ENCODE measurements at regions not wholly inside any gene's neighbourhood (a gene's known extent, or its start where the extent isn't known, plus 50 kb on each side); places are given as distances from the start of the nearest gene placed in this dataset.
A peak's percentile ranks its signal among the peaks of the same experiment; 100 is the strongest.

GRCh38 chr5:17763301-17763700 is 129.0 kb downstream of the TAF11L14 start:
- peaks cover 5% of the 10 kb centered on the region for H3K36me3 Mint-ChIP-seq (ENCODE audit: unreplicated experiment)
- no peak overlapping the region for H3K27ac Mint-ChIP-seq (ENCODE audit: unreplicated experiment)
- H3K27me3 Mint-ChIP-seq (ENCODE audit: unreplicated experiment): no peaks in the 10 kb centered on the region
- no peak for TF ChIP-seq CTCF (IDR thresholded peaks at IDR 0.05; ENCODE audit: partially characterized antibody, unreplicated experiment)
- H3K4me3 Mint-ChIP-seq (ENCODE audit: unreplicated experiment): no peak overlapping the region
- peaks cover 2% of the 10 kb centered on the region for H3K9me3 Mint-ChIP-seq (ENCODE audit: unreplicated experiment)
- DNase-seq: no peak
- H3K4me1 Mint-ChIP-seq (ENCODE audit: low read depth, unreplicated experiment): peaks cover 12% of the 10 kb centered on the region

GRCh38 chr5:17766031-17766430 is 131.8 kb downstream of the TAF11L14 start:
- Mint-ChIP-seq H3K27me3 (ENCODE audit: unreplicated experiment) (peaks cover 2% of the 10 kb centered on the region), H3K27ac (ENCODE audit: unreplicated experiment) (no peak overlapping the region), H3K36me3 (ENCODE audit: unreplicated experiment) (peaks cover 5% of the 10 kb centered on the region), H3K4me3 (ENCODE audit: unreplicated experiment) (no peak overlapping the region), H3K9me3 (ENCODE audit: unreplicated experiment) (peaks cover 2% of the 10 kb centered on the region), H3K4me1 (ENCODE audit: low read depth, unreplicated experiment) (peaks cover 26% of the 10 kb centered on the region)
- DNase-seq: no peak
- no peak for TF ChIP-seq CTCF (IDR thresholded peaks at IDR 0.05; ENCODE audit: partially characterized antibody, unreplicated experiment)

GRCh38 chr5:17769277-17769676 is 135.0 kb downstream of the TAF11L14 start:
- DNase-seq: no peak
- Mint-ChIP-seq H3K4me1 (ENCODE audit: low read depth, unreplicated experiment) (peaks cover 29% of the 10 kb centered on the region), H3K36me3 (ENCODE audit: unreplicated experiment) (no peaks in the 10 kb centered on the region), H3K9me3 (ENCODE audit: unreplicated experiment) (peaks cover 14% of the 10 kb centered on the region), H3K27ac (ENCODE audit: unreplicated experiment) (no peak overlapping the region), H3K4me3 (ENCODE audit: unreplicated experiment) (no peak overlapping the region), H3K27me3 (ENCODE audit: unreplicated experiment) (peaks cover 7% of the 10 kb centered on the region)
- TF ChIP-seq CTCF (IDR thresholded peaks at IDR 0.05; ENCODE audit: partially characterized antibody, unreplicated experiment): peak; percentile 15

- Mint-ChIP-seq H3K4me1 (ENCODE audit: low read depth, unreplicated experiment) (peaks cover 29% of the 10 kb centered on the region), H3K27me3 (ENCODE audit: unreplicated experiment) (peaks cover 7% of the 10 kb centered on the region), H3K36me3 (ENCODE audit: unreplicated experiment) (no peaks in the 10 kb centered on the region), H3K4me3 (ENCODE audit: unreplicated experiment) (no peak overlapping the region), H3K27ac (ENCODE audit: unreplicated experiment) (peak overlapping the region; percentile 94), H3K9me3 (ENCODE audit: unreplicated experiment) (peaks cover 12% of the 10 kb centered on the region)
- no peak for TF ChIP-seq CTCF (IDR thresholded peaks at IDR 0.05; ENCODE audit: partially characterized antibody, unreplicated experiment)
- DNase-seq: no peak
Observed at GRCh38 chr5:17772232-17772631, 138.0 kb downstream of the TAF11L14 start.

- DNase-seq: no peak
- peaks cover 2% of the 10 kb centered on the region for H3K27me3 Mint-ChIP-seq (ENCODE audit: unreplicated experiment)
- H3K4me3 Mint-ChIP-seq (ENCODE audit: unreplicated experiment): no peak overlapping the region
- peaks cover 6% of the 10 kb centered on the region for H3K4me1 Mint-ChIP-seq (ENCODE audit: low read depth, unreplicated experiment)
- H3K36me3 Mint-ChIP-seq (ENCODE audit: unreplicated experiment): no peaks in the 10 kb centered on the region
- peak overlapping the region; percentile 37 for H3K27ac Mint-ChIP-seq (ENCODE audit: unreplicated experiment)
- H3K9me3 Mint-ChIP-seq (ENCODE audit: unreplicated experiment): peaks cover 2% of the 10 kb centered on the region
- no peak for TF ChIP-seq CTCF (IDR thresholded peaks at IDR 0.05; ENCODE audit: partially characterized antibody, unreplicated experiment)
Observed at GRCh38 chr5:17785774-17786173, 151.5 kb downstream of the TAF11L14 start.

Measured in glutamatergic neuron (in vitro differentiated cells).